ENCODE measurements at regions not wholly inside any gene's neighbourhood (a gene's known extent, or its start where the extent isn't known, plus 50 kb on each side); places are given as distances from the start of the nearest gene placed in this dataset.

GRCh38 chr4:122508083-122508482, 51.6 kb upstream of the IL2 start:
- TF ChIP-seq CTCF (conservative IDR thresholded peaks at IDR 0.05), result no peak
- no peak for TF ChIP-seq EZH2 (IDR thresholded peaks at IDR 0.05; ENCODE audit: low read depth)

All from PC-9 (cell line).